AG08396 (cell line): ENCODE measurements at regions not wholly inside any gene's neighbourhood (a gene's known extent, or its start where the extent isn't known, plus 50 kb on each side); places are given as distances from the start of the nearest gene placed in this dataset.

Experiments used
- DNase-seq: peaks from one replicate; pipeline ENCODE4 v3.0.0; 2012; ENCODE audit warnings: low spot score, mixed read lengths

DNA sequence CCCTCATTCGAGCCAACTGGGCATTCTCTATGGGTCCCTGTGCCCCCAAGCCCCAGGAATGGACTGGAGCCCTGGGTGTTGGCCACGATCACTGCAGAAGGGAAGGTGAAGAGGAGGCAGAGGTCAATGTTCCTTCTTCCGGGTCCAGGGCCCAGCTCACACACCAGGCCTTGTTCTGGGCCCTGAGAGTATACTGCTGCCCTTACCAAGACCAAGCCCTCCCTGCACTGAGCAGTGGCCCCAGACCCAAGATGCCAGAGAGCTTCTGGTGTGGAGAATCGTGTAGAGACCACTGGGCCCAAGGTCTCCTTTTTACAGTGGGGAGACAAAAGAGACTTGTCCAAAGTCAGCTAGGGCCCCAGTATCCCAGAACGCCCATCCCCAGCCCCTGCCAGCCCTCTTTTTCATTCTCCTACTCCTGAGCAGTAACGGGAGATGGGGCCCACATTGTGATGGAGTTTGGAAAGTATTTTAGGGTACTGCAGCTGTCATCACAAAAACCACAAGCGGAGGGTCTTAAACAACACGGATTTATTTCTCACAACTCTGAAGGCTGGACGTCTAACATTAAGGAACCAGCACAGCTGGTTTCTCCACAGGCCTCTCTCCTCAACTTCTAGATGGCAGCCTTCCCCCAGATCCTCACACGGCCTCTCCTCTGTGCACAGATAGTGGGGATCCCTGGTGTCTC lies 79.4 kb downstream of the PDGFA start:
- DNase-seq = no peak

- no peak for DNase-seq
These were observed 77.8 kb downstream of the PDGFA start for GRCh38 chr7:441684-442421.

- DNase-seq = no peak
These were observed 77.2 kb downstream of the PDGFA start for GRCh38 chr7:442457-442856.

- no peak for DNase-seq
These were observed 76.3 kb downstream of the PDGFA start for GRCh38 chr7:443279-443833.

DNA sequence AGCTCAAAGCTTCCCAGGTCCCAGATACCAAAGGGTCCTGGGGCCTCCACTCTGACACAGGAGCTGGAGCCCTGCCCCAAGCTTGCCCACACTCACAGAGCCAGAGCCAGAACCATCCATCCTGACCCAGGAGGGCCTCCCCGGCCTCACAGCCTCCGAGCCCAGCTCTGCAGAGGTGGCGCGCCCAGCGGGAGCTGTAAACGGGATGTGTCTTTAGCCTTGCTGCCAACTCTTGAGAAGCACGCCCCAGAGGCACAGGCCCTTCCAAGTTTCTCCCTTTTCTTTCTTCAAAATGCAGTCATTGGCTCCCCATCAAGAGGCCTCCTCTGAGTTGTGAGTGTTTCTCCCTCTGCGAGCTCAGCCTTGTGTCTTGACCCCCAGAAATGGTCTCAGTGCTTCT lies 75.0 kb downstream of the PDGFA start:
- DNase-seq = no peak

DNA sequence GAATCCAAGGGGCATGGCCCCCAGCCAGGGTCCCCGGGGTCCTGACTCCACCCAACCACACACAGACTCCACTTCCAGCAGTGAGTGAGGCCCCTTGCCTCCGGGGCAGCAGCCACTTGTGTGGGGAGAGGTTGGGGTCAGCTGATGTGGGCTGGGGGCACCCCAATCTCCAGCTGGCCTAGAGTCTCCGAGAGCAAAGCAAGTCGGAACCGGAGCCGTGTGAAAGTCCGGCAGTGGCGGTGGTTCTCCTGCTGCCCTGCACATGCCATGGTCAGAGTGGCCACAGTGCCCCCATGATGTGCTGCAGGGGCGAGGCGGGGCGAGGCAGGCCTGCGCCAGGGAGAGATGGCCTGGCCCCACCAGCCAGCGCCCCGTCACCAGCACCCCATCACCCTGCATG lies 74.6 kb downstream of the PDGFA start:
- DNase-seq = no peak

DNA sequence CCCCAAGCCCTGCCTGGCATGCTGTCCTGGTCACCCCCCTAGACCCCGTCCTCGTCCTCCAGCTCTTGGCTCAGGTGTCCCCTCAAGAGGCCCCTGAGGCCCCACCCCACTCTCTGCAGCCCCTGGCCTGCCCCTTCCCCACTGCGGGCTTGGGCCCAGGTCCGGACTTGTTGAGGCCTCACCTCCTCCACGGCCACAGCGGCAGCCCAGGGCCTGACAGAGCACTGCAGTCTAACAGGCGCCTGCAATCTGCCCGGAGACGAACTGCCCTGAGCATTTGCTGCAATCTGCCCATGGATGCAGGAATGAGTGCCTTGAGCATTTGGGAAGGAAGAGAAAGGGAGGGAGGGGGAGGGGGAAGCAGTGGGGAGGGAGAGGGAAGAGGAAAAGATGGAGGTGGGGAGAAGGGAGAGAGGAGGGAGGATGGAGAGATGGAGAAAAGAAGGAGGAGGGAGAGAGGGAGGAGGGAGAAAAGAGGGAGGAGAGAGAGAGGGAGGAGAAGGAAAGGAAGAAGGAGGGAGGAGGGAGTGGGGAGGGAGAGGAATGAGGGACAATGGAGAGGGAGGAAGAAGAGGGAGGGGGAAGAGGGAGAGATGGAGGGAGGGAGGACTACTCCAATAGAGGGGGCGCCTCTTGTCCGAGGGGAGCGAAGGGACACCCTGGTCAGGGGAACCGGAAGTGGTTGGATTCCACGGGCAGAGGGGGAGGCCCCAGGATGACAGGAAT lies 73.9 kb downstream of the PDGFA start:
- no peak for DNase-seq

GRCh38 chr7:446289-446935 lies 73.2 kb downstream of the PDGFA start:
- DNase-seq = no peak
